ENCODE measurements at regions not wholly inside any gene's neighbourhood (a gene's known extent, or its start where the extent isn't known, plus 50 kb on each side); places are given as distances from the start of the nearest gene placed in this dataset.

- TF ChIP-seq REST (IDR thresholded peaks at IDR 0.05; ENCODE audit: insufficient read depth in 1 of 2, low read depth in 2 of 2, low read length in 2 of 2) (peak in 1 of 2 experiments; percentile 41; a peak in 1 of 4 replicates), FOXP2 (optimal IDR thresholded peaks at IDR 0.05; ENCODE audit: borderline replicate concordance, extremely low read depth, extremely low read length, insufficient read depth) (no peak)
Measured at GRCh38 chr6:10316373-10316721, 98.5 kb downstream of the TFAP2A start.

- TF ChIP-seq REST (IDR thresholded peaks at IDR 0.05; ENCODE audit: insufficient read depth in 1 of 2, low read depth in 2 of 2, low read length in 2 of 2) = no peak
- no peak for TF ChIP-seq TAF1 (IDR thresholded peaks at IDR 0.05; ENCODE audit: borderline replicate concordance, insufficient read depth, low read length)
- no peak for TF ChIP-seq FOXP2 (optimal IDR thresholded peaks at IDR 0.05; ENCODE audit: borderline replicate concordance, extremely low read depth, extremely low read length, insufficient read depth)
- TF ChIP-seq SIN3A (IDR thresholded peaks at IDR 0.05; ENCODE audit: borderline replicate concordance, insufficient read depth, low read length) = no peak
- no peak for TF ChIP-seq POLR2AphosphoS5 (IDR thresholded peaks at IDR 0.05; ENCODE audit: low read depth, low read length)
Measured at GRCh38 chr6:10315658-10316372, 99.1 kb downstream of the TFAP2A start.

GRCh38 chr6:10315034-10315433 is 99.8 kb downstream of the TFAP2A start:
- TF ChIP-seq POLR2AphosphoS5 (IDR thresholded peaks at IDR 0.05; ENCODE audit: low read depth, low read length) (no peak; the same call in 1 of the 2 replicates), FOXP2 (optimal IDR thresholded peaks at IDR 0.05; ENCODE audit: borderline replicate concordance, extremely low read depth, extremely low read length, insufficient read depth) (no peak), SIN3A (IDR thresholded peaks at IDR 0.05; ENCODE audit: borderline replicate concordance, insufficient read depth, low read length) (no peak), REST (IDR thresholded peaks at IDR 0.05; ENCODE audit: insufficient read depth in 1 of 2, low read depth in 2 of 2, low read length in 2 of 2) (no peak), TAF1 (IDR thresholded peaks at IDR 0.05; ENCODE audit: borderline replicate concordance, insufficient read depth, low read length) (no peak)

- TF ChIP-seq REST (IDR thresholded peaks at IDR 0.05; ENCODE audit: insufficient read depth in 1 of 2, low read depth in 2 of 2, low read length in 2 of 2) = no peak
- TF ChIP-seq SIN3A (IDR thresholded peaks at IDR 0.05; ENCODE audit: borderline replicate concordance, insufficient read depth, low read length) = no peak
- TF ChIP-seq FOXP2 (optimal IDR thresholded peaks at IDR 0.05; ENCODE audit: borderline replicate concordance, extremely low read depth, extremely low read length, insufficient read depth) = no peak
- no peak for TF ChIP-seq POLR2AphosphoS5 (IDR thresholded peaks at IDR 0.05; ENCODE audit: low read depth, low read length)
- TF ChIP-seq TAF1 (IDR thresholded peaks at IDR 0.05; ENCODE audit: borderline replicate concordance, insufficient read depth, low read length) = no peak
Measured at GRCh38 chr6:10314163-10314955, 100.5 kb downstream of the TFAP2A start.

All from PFSK-1 (cell line).